Smooth muscle cell (in vitro differentiated cells): ENCODE measurements at regions not wholly inside any gene's neighbourhood (a gene's known extent, or its start where the extent isn't known, plus 50 kb on each side); places are given as distances from the start of the nearest gene placed in this dataset.

Experiments used
- DNase-seq: peaks from one replicate; lab custom pipeline; 2025; ENCODE audit not compliant: unreplicated experiment; lab: John Stamatoyannopoulos, UW
- H2AFZ ChIP-seq: fragments of 200-600 bp; sonication (generic); 2 replicates; pipeline ENCODE4 v1.6.0; 2016; ENCODE audit warnings: antibody characterized with exemption, low read depth, mild to moderate bottlenecking
- H3F3A ChIP-seq: fragments of 200-600 bp; sonication (generic); 2 replicates; pipeline ENCODE4 v1.6.0; 2017; ENCODE audit warnings: antibody characterized with exemption, low read depth
- H3K27ac ChIP-seq: fragments of 200-600 bp; sonication (generic); 2 replicates; pipeline ENCODE4 v1.5.1; 2016; ENCODE audit warnings: low read depth, mild to moderate bottlenecking
- H3K27me3 ChIP-seq: fragments of 200-600 bp; sonication (generic); 2 replicates; pipeline ENCODE4 v1.6.1; 2016; ENCODE audit warnings: low read depth, mild to moderate bottlenecking
- H3K36me3 ChIP-seq: fragments of 200-600 bp; sonication (generic); 2 replicates; pipeline ENCODE4 v1.5.1; 2016; ENCODE audit warnings: low read depth
- H3K4me1 ChIP-seq: fragments of 200-600 bp; sonication (generic); 2 replicates; pipeline ENCODE4 v1.5.1; 2016; ENCODE audit warnings: low read depth
- H3K4me2 ChIP-seq: fragments of 200-600 bp; sonication (generic); 2 replicates; pipeline ENCODE4 v1.6.0; 2016; ENCODE audit warnings: mild to moderate bottlenecking
- H3K4me3 ChIP-seq: fragments of 200-600 bp; sonication (generic); 2 replicates; pipeline ENCODE4 v1.5.1; 2016; ENCODE audit warnings: mild to moderate bottlenecking
- H3K79me2 ChIP-seq: fragments of 200-600 bp; sonication (generic); 2 replicates; pipeline ENCODE4 v1.6.0; 2016; ENCODE audit warnings: low read depth, mild to moderate bottlenecking
- H3K9ac ChIP-seq: fragments of 200-600 bp; sonication (generic); 2 replicates; pipeline ENCODE4 v1.6.0; 2016; ENCODE audit warnings: low read depth
- H3K9me3 ChIP-seq: fragments of 200-600 bp; sonication (generic); replicated peaks from 2 replicates; pipeline ENCODE4 v1.5.1; 2016; ENCODE audit warnings: low read depth
- H4K20me1 ChIP-seq: fragments of 200-600 bp; sonication (generic); 2 replicates; pipeline ENCODE4 v1.6.0; 2016; ENCODE audit warnings: low read depth
- CTCF ChIP-seq: fragments of 200-600 bp; sonication (generic); IDR thresholded peaks from 2 replicates; pipeline ENCODE4 v1.5.1; 2017; ENCODE audit warnings: borderline replicate concordance, mild to moderate bottlenecking, antibody characterized with exemption; ENCODE audit not compliant: insufficient read depth, poor library complexity, severe bottlenecking
- WGBS: methylation state at CpG from one replicate; pipeline ENCODE4 v1.1.7; 2016; ENCODE audit warnings: low lambda C conversion rate; 5-methylcytosine and 5-hydroxymethylcytosine counted together

DNA sequence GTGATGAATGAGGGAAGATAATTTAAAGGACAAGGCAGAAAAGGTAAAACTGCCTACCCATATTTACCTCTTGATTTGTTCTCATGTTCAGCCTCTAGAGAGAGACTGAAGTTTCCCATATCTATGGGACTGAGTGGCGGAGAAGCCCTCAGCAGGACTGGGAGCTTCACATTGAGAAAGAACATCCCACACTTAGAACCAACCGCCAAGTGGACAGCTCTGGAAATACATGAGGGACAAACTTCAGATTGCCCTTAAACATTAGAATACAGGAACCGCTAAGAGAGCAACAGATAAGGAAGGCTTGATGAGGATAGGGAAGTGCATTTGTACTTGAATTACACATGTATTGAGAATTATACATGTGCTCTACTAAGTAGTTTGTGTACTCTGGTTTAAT is 316.0 kb upstream of the MIR17HG start:
- Histone ChIP-seq H3K9ac (no peak overlapping the region), H3K36me3 (no peaks in the 10 kb centered on the region), H3K4me2 (no peak overlapping the region), H3K27me3 (peaks cover 29% of the 10 kb centered on the region), H3K27ac (no peak overlapping the region), H3K79me2 (no peaks in the 10 kb centered on the region), H3K4me3 (no peak overlapping the region), H3K4me1 (no peaks in the 10 kb centered on the region), H3F3A (no peaks in the 10 kb centered on the region), H3K9me3 (no peaks in the 10 kb centered on the region), H2AFZ (no peak overlapping the region), H4K20me1 (no peaks in the 10 kb centered on the region)
- TF ChIP-seq CTCF = no peak
- WGBS = 73% methylated on average over 3 of the region's 3 CpGs
- no peak for DNase-seq

DNA sequence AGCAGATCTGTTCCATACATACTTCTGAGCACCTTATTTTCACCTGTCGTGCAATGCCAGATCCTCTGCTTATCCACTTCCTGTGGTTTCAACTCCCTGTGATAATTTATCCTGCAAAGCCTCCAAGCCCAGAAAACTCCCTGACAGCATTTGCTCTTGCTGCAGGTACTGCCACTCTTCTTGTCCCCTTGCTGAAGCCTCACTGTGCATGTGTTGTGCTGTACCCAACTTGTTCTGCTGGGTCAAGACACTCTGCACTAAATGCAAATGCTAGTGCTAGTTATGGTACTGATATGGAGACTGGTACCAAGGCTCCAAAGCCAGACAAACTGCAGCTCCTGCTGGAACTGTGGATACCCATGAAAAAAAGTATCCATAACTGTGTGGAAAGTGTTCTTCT is 315.4 kb upstream of the MIR17HG start:
- 0% methylated on average over 1 of the region's 1 CpG for WGBS
- Histone ChIP-seq H3K9ac (no peak overlapping the region), H3F3A (no peaks in the 10 kb centered on the region), H3K9me3 (no peaks in the 10 kb centered on the region), H3K27me3 (peaks cover 25% of the 10 kb centered on the region), H3K4me3 (no peak overlapping the region), H3K4me1 (no peaks in the 10 kb centered on the region), H3K36me3 (no peaks in the 10 kb centered on the region), H3K27ac (no peak overlapping the region), H3K79me2 (no peaks in the 10 kb centered on the region), H2AFZ (no peak overlapping the region), H3K4me2 (no peak overlapping the region), H4K20me1 (no peaks in the 10 kb centered on the region)
- no peak for TF ChIP-seq CTCF
- no peak for DNase-seq

DNA sequence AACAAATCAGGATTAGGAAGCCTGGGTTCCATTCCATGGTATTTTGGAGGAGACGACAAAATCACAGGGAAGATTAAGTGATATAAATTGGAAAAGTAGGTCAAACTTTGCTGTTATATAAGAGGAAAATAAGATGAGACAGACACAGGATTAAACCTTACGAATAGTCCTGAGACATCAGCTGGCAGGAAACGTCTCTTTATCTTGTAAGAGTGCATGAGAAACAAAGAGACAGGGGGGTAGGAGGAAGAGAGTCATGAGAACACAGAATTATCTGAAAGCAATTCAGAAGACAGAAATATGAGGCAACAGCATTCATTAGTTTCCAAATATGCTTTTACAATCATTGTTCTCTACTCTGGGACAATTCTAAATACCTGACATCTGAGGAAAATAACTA is 310.6 kb upstream of the MIR17HG start:
- no peaks in the 10 kb centered on the region for H3K36me3 ChIP-seq

More for the DNA sequence above, 310.6 kb upstream of the MIR17HG start:
- H3K4me2 ChIP-seq = no peak overlapping the region
- TF ChIP-seq CTCF = no peak
- H3K79me2 ChIP-seq = no peaks in the 10 kb centered on the region
- H4K20me1 ChIP-seq = no peaks in the 10 kb centered on the region
- 75% methylated on average over 3 of the region's 3 CpGs for WGBS
- no peak overlapping the region for H2AFZ ChIP-seq
- H3K9ac ChIP-seq = no peak overlapping the region
- H3K4me1 ChIP-seq = no peaks in the 10 kb centered on the region
- no peaks in the 10 kb centered on the region for H3K9me3 ChIP-seq
- DNase-seq = no peak
- H3F3A ChIP-seq = no peaks in the 10 kb centered on the region
- no peak overlapping the region for H3K27ac ChIP-seq
- H3K27me3 ChIP-seq = peaks cover 2% of the 10 kb centered on the region
- no peak overlapping the region for H3K4me3 ChIP-seq
